ENCODE measurements at regions not wholly inside any gene's neighbourhood (a gene's known extent, or its start where the extent isn't known, plus 50 kb on each side); places are given as distances from the start of the nearest gene placed in this dataset.
"Not testable (repeated sequence)": the region's sequence is repeated elsewhere in the genome, so short reads cannot be mapped to it uniquely, and the experiment has no call there.

- no peaks in the 10 kb centered on the region for H3K9me3 Mint-ChIP-seq (ENCODE audit: low read depth)
- ATAC-seq: no peak
- intact Hi-C loops (cut with DNase I, micrococcal nuclease): no loop called here
- no peaks in the 10 kb centered on the region for H3K36me3 Mint-ChIP-seq (ENCODE audit: low read depth)
- POLR2A ChIA-PET: no interaction called here
- CTCF ChIA-PET: no interaction called here
- no peak overlapping the region for H3K27ac Mint-ChIP-seq
- peaks cover 6% of the 10 kb centered on the region for H3K4me1 Mint-ChIP-seq
- DNase-seq: no peak
- H3K4me3 Mint-ChIP-seq: no peak overlapping the region
- H3K27me3 Mint-ChIP-seq: peaks cover 18% of the 10 kb centered on the region
These were observed 88.4 kb upstream of the DNAH5 start for GRCh38 chr5:14032918-14033317.

- POLR2A ChIA-PET: no interaction called here
- H3K9me3 Mint-ChIP-seq (ENCODE audit: low read depth): no peaks in the 10 kb centered on the region
- intact Hi-C loops (cut with DNase I, micrococcal nuclease): no loop called here
- H3K36me3 Mint-ChIP-seq (ENCODE audit: low read depth): no peaks in the 10 kb centered on the region
- no peak overlapping the region for H3K4me3 Mint-ChIP-seq
- H3K27me3 Mint-ChIP-seq: peaks cover 10% of the 10 kb centered on the region
- no peak for ATAC-seq
- CTCF ChIA-PET: no interaction called here
- H3K27ac Mint-ChIP-seq: no peak overlapping the region
- no peak for DNase-seq
- no peaks in the 10 kb centered on the region for H3K4me1 Mint-ChIP-seq
These were observed 84.6 kb upstream of the DNAH5 start for GRCh38 chr5:14028938-14029584.

- no peak overlapping the region for H3K27ac Mint-ChIP-seq
- CTCF ChIA-PET: no interaction called here
- H3K9me3 Mint-ChIP-seq (ENCODE audit: low read depth): no peaks in the 10 kb centered on the region
- H3K36me3 Mint-ChIP-seq (ENCODE audit: low read depth): no peaks in the 10 kb centered on the region
- no peak overlapping the region for H3K4me3 Mint-ChIP-seq
- POLR2A ChIA-PET: no interaction called here
- H3K27me3 Mint-ChIP-seq: peaks cover 8% of the 10 kb centered on the region
- H3K4me1 Mint-ChIP-seq: no peaks in the 10 kb centered on the region
- DNase-seq (no peak), ATAC-seq (no peak)
- intact Hi-C loops (cut with DNase I, micrococcal nuclease): no loop called here
These were observed 83.7 kb upstream of the DNAH5 start for GRCh38 chr5:14028188-14028587.

- intact Hi-C loops (cut with DNase I, micrococcal nuclease): no loop called here
- POLR2A ChIA-PET: no interaction called here
These were observed 81.2 kb upstream of the DNAH5 start for GRCh38 chr5:14025569-14026286.

GRCh38 chr5:14022971-14023370 is 78.5 kb upstream of the DNAH5 start:
- ChIA-PET POLR2A (interaction anchor here (0.6 kb wide), 1 partner anchor 294 kb away, joined by 3 read pairs; no protein-coding TSS in a partner anchor), CTCF (no interaction called here)
- no peaks in the 10 kb centered on the region for H3K36me3 Mint-ChIP-seq (ENCODE audit: low read depth)
- ATAC-seq (no peak), DNase-seq (no peak)
- H3K27ac Mint-ChIP-seq: no peak overlapping the region
- H3K4me1 Mint-ChIP-seq: no peaks in the 10 kb centered on the region
- H3K27me3 Mint-ChIP-seq: peaks cover 10% of the 10 kb centered on the region
- H3K9me3 Mint-ChIP-seq (ENCODE audit: low read depth): no peaks in the 10 kb centered on the region
- no peak overlapping the region for H3K4me3 Mint-ChIP-seq
- intact Hi-C loops (cut with DNase I, micrococcal nuclease): no loop called here

More at GRCh38 chr5:14025569-14026286, 81.2 kb upstream of the DNAH5 start:
- CTCF ChIA-PET: no interaction called here
- ATAC-seq: no peak
- Mint-ChIP-seq H3K27me3 (peaks cover 8% of the 10 kb centered on the region), H3K9me3 (ENCODE audit: low read depth) (no peaks in the 10 kb centered on the region), H3K4me1 (no peaks in the 10 kb centered on the region), H3K36me3 (ENCODE audit: low read depth) (no peaks in the 10 kb centered on the region), H3K4me3 (no peak overlapping the region), H3K27ac (no peak overlapping the region)
- DNase-seq: no peak

- POLR2A ChIA-PET; H3K9me3 Mint-ChIP-seq (ENCODE audit: low read depth); ATAC-seq; H3K4me3 Mint-ChIP-seq; H3K4me1 Mint-ChIP-seq; CTCF ChIA-PET; H3K36me3 Mint-ChIP-seq (ENCODE audit: low read depth); DNase-seq; H3K27me3 Mint-ChIP-seq; H3K27ac Mint-ChIP-seq; intact Hi-C loops (cut with DNase I, micrococcal nuclease): not testable (repeated sequence)
These were observed 76.5 kb upstream of the DNAH5 start for GRCh38 chr5:14020944-14021343.

GRCh38 chr5:14019768-14020290 is 75.3 kb upstream of the DNAH5 start:
- intact Hi-C loops (cut with DNase I, micrococcal nuclease): loop anchor here in 1 of 2 experiments (10.0 kb wide), 1 partner anchor 645 kb away; the partner anchor contains the start of gene OTULIN
- no peaks in the 10 kb centered on the region for H3K9me3 Mint-ChIP-seq (ENCODE audit: low read depth)
- H3K4me3 Mint-ChIP-seq: no peak overlapping the region
- ChIA-PET CTCF (interaction anchor here (0.7 kb wide), 1 partner anchor 33 kb away, joined by 4 read pairs; no protein-coding TSS in a partner anchor), POLR2A (no interaction called here)
- DNase-seq: no peak
- no peaks in the 10 kb centered on the region for H3K36me3 Mint-ChIP-seq (ENCODE audit: low read depth)
- no peak overlapping the region for H3K27ac Mint-ChIP-seq
- no peak for ATAC-seq
- H3K27me3 Mint-ChIP-seq: peaks cover 5% of the 10 kb centered on the region
- H3K4me1 Mint-ChIP-seq: no peaks in the 10 kb centered on the region

GRCh38 chr5:14017904-14018303 is 73.4 kb upstream of the DNAH5 start:
- ChIA-PET POLR2A (no interaction called here), CTCF (no interaction called here)
- Mint-ChIP-seq H3K36me3 (ENCODE audit: low read depth) (no peaks in the 10 kb centered on the region), H3K4me3 (no peak overlapping the region), H3K27me3 (peaks cover 11% of the 10 kb centered on the region), H3K4me1 (no peaks in the 10 kb centered on the region), H3K9me3 (ENCODE audit: low read depth) (no peaks in the 10 kb centered on the region), H3K27ac (no peak overlapping the region)
- DNase-seq (no peak), ATAC-seq (no peak)
- intact Hi-C loops (cut with DNase I, micrococcal nuclease): loop anchor here in 1 of 2 experiments (10.0 kb wide), 1 partner anchor 647 kb away; the partner anchor contains the start of gene OTULIN

GRCh38 chr5:14016549-14016948 is 72.1 kb upstream of the DNAH5 start:
- intact Hi-C loops (cut with DNase I, micrococcal nuclease): loop anchor here in 1 of 2 experiments (10.0 kb wide), 1 partner anchor 648 kb away; the partner anchor contains the start of gene OTULIN

GRCh38 chr5:14011089-14012020 is 66.9 kb upstream of the DNAH5 start:
- intact Hi-C loops (cut with DNase I, micrococcal nuclease): loop anchor here in 1 of 2 experiments (1.0 to 10.0 kb wide), 3 partner anchors 131 to 653 kb away; partner anchors contain the start of gene OTULIN
- Mint-ChIP-seq H3K9me3 (ENCODE audit: low read depth) (no peaks in the 10 kb centered on the region), H3K27me3 (peaks cover 22% of the 10 kb centered on the region), H3K27ac (no peak overlapping the region), H3K4me1 (peaks cover 8% of the 10 kb centered on the region), H3K4me3 (peak overlapping the region; percentile 71), H3K36me3 (ENCODE audit: low read depth) (no peaks in the 10 kb centered on the region)
- POLR2A ChIA-PET: no interaction called here
- CTCF ChIA-PET: no interaction called here
- ATAC-seq (peak; percentile 95), DNase-seq (peak; percentile 77)

More at GRCh38 chr5:14016549-14016948, 72.1 kb upstream of the DNAH5 start:
- ChIA-PET CTCF (no interaction called here), POLR2A (no interaction called here)
- no peak overlapping the region for H3K27ac Mint-ChIP-seq
- peaks cover 17% of the 10 kb centered on the region for H3K27me3 Mint-ChIP-seq
- no peaks in the 10 kb centered on the region for H3K36me3 Mint-ChIP-seq (ENCODE audit: low read depth)
- DNase-seq (no peak), ATAC-seq (no peak)
- no peaks in the 10 kb centered on the region for H3K9me3 Mint-ChIP-seq (ENCODE audit: low read depth)
- no peak overlapping the region for H3K4me3 Mint-ChIP-seq
- H3K4me1 Mint-ChIP-seq: peaks cover 3% of the 10 kb centered on the region

- ChIA-PET CTCF (no interaction called here), POLR2A (no interaction called here)
- peaks cover 24% of the 10 kb centered on the region for H3K27me3 Mint-ChIP-seq
- peaks cover 8% of the 10 kb centered on the region for H3K4me1 Mint-ChIP-seq
- intact Hi-C loops (cut with DNase I, micrococcal nuclease): no loop called here
- H3K4me3 Mint-ChIP-seq: no peak overlapping the region
- no peak for DNase-seq
- no peak for ATAC-seq
- no peak overlapping the region for H3K27ac Mint-ChIP-seq
- H3K36me3 Mint-ChIP-seq (ENCODE audit: low read depth): no peaks in the 10 kb centered on the region
- no peaks in the 10 kb centered on the region for H3K9me3 Mint-ChIP-seq (ENCODE audit: low read depth)
These were observed 65.1 kb upstream of the DNAH5 start for GRCh38 chr5:14009575-14009974.
